ENCODE measurements at regions not wholly inside any gene's neighbourhood (a gene's known extent, or its start where the extent isn't known, plus 50 kb on each side); places are given as distances from the start of the nearest gene placed in this dataset.
"Not testable (repeated sequence)": the region's sequence is repeated elsewhere in the genome, so short reads cannot be mapped to it uniquely, and the experiment has no call there.

DNA sequence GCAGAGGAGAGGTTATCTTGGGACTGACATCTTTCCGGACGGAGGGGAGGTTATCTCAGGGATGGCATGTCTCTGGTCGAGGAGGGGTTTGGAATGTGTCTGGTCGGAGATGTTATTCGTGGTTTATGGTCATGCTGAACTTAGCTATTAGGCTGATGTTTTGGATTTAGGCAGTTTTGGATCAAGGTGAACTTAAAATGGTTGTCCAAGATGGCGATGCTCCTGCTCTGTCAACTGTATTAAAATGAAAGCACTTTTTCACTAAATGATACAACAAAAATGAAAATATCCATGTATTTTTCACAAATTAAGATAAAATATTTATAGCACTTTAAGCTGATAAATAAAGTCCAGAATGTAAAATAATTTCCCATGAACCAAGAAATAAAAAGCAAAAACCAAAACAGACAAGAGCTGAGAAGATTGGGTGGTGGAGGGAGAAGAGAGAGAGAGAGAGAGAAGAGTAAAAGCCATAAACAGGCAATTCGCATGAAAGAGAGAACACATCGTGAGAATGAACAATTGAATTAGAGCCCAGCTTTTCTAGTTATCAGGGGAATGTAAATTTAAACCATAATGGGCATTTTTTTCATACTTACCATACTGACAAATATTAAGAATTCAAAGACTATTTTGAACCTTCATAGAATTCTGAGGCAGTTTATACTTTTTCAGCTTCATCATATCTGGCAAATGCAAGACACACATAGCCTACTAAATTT lies 2236.0 kb upstream of the AGA start:
- no peak overlapping the region for H3K9ac ChIP-seq (ENCODE audit: insufficient read length, low read depth)
- no peaks in the 10 kb centered on the region for H3K27me3 ChIP-seq (ENCODE audit: insufficient read depth, insufficient read length)
- TF ChIP-seq SUZ12 (IDR thresholded peaks at IDR 0.05; ENCODE audit: extremely low read depth, insufficient read depth, insufficient read length) (no peak), ZNF274 (IDR thresholded peaks at IDR 0.05; ENCODE audit: low read depth, low read length) (no peak), YY1 (IDR thresholded peaks at IDR 0.05; ENCODE audit: insufficient read depth, insufficient read length) (no peak)
- no peaks in the 10 kb centered on the region; the same call in 1 of the 2 replicates for H3K9me3 ChIP-seq (ENCODE audit: insufficient read depth, low read length)
- no peaks in the 10 kb centered on the region for H3K4me1 ChIP-seq (ENCODE audit: insufficient read depth, insufficient read length)
- no peak overlapping the region for H3K4me3 ChIP-seq (ENCODE audit: insufficient read length, low read depth)
- H3K36me3 ChIP-seq (ENCODE audit: insufficient read depth, insufficient read length, low read length), result no peaks in the 10 kb centered on the region
- no peak for DNase-seq (ENCODE audit: low read depth, low spot score)

DNA sequence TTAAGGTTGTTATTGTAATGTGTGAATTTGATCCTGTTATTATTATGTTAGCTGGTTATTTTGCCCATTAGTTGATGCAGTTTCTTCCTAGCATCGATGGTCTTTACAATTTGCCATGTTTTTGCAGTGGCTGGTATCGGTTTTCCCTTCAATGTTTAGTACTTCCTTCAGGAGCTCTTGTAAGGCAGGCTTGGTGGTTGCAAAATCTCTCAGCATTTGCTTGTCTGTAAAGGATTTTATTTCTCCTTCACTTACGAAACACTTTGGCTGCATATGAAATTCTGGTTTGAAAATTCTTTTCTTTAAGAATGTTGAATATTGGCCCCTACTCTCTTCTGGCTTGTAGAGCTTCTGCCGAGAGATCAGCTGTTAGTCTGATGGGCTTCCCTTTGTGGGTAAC lies 2241.4 kb upstream of the AGA start:
- H3K4me1 ChIP-seq (ENCODE audit: insufficient read depth, insufficient read length); H3K36me3 ChIP-seq (ENCODE audit: insufficient read depth, insufficient read length, low read length); H3K4me3 ChIP-seq (ENCODE audit: insufficient read length, low read depth); H3K9ac ChIP-seq (ENCODE audit: insufficient read length, low read depth); H3K9me3 ChIP-seq (ENCODE audit: insufficient read depth, low read length); DNase-seq (ENCODE audit: low read depth, low spot score); H3K27me3 ChIP-seq (ENCODE audit: insufficient read depth, insufficient read length): not testable (repeated sequence)

DNA sequence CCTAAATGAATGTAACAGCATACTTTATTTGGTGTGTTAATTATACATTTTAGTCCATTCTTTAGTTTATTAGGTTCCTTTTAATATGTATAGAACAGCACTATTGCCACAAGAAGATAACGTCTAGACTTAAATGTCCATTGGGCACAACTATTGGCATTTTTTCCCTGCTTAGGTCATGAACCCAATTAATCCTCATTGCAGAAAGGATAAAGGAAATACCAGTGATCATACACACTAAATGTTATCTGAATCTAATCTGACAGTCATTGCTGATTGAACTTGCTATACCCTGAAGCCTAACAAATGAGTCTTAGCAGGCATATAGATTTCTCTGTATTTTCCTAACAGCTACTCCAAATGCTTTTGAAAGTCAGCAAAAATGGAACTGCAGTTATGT lies 2250.0 kb upstream of the AGA start:
- TF ChIP-seq ZNF274 (IDR thresholded peaks at IDR 0.05; ENCODE audit: low read depth, low read length) (no peak), YY1 (IDR thresholded peaks at IDR 0.05; ENCODE audit: insufficient read depth, insufficient read length) (no peak), SUZ12 (IDR thresholded peaks at IDR 0.05; ENCODE audit: extremely low read depth, insufficient read depth, insufficient read length) (no peak)
- Histone ChIP-seq H3K4me3 (ENCODE audit: insufficient read length, low read depth) (no peak overlapping the region), H3K9me3 (ENCODE audit: insufficient read depth, low read length) (no peaks in the 10 kb centered on the region), H3K27me3 (ENCODE audit: insufficient read depth, insufficient read length) (no peaks in the 10 kb centered on the region), H3K4me1 (ENCODE audit: insufficient read depth, insufficient read length) (no peaks in the 10 kb centered on the region), H3K36me3 (ENCODE audit: insufficient read depth, insufficient read length, low read length) (no peaks in the 10 kb centered on the region), H3K9ac (ENCODE audit: insufficient read length, low read depth) (no peak overlapping the region)
- no peak for DNase-seq (ENCODE audit: low read depth, low spot score)

DNA sequence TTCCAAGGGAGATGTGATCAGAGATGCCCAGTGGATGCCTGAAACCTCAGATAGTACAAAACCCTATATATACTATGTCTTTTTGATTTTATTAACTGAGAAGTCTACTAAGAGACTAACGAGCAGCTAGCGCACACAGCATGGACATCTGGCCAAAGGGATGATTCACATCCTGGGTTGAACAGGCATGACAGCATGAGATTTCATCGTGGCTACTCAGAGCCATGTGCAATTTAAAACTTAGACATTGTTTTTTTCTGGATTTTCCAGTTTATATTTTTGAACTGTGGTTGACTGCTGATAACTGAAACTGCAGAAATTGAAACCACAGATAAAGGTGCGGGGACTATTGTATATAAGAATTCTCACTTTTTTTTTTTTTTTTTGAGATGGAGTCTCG lies 2252.9 kb upstream of the AGA start:
- Histone ChIP-seq H3K9me3 (ENCODE audit: insufficient read depth, low read length) (no peaks in the 10 kb centered on the region), H3K36me3 (ENCODE audit: insufficient read depth, insufficient read length, low read length) (no peaks in the 10 kb centered on the region), H3K9ac (ENCODE audit: insufficient read length, low read depth) (no peak overlapping the region), H3K4me3 (ENCODE audit: insufficient read length, low read depth) (no peak overlapping the region), H3K4me1 (ENCODE audit: insufficient read depth, insufficient read length) (no peaks in the 10 kb centered on the region), H3K27me3 (ENCODE audit: insufficient read depth, insufficient read length) (no peaks in the 10 kb centered on the region)
- no peak for DNase-seq (ENCODE audit: low read depth, low spot score)
- no peak for TF ChIP-seq SUZ12 (IDR thresholded peaks at IDR 0.05; ENCODE audit: extremely low read depth, insufficient read depth, insufficient read length)
- TF ChIP-seq YY1 (IDR thresholded peaks at IDR 0.05; ENCODE audit: insufficient read depth, insufficient read length), result no peak
- no peak for TF ChIP-seq ZNF274 (IDR thresholded peaks at IDR 0.05; ENCODE audit: low read depth, low read length)

DNA sequence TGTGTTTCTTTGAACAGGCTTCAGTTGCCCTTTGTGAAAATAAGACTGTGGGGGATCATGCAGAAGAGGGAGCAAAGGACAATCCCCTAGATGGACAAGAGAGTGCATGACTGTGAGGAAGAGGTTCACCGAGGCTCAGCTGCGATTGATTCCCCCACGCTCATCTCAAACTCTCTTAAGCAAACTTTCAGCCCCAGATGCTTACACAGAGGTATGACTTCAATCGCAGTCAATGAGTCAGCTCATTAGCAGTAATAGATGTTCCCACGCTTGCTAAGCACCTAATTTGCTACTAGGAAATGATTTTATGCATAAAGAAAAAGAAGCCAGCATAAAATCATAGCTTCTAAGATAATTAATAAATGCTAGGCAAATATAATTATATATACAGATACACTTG lies 2256.1 kb upstream of the AGA start:
- H3K9ac ChIP-seq (ENCODE audit: insufficient read length, low read depth), result no peak overlapping the region
- H3K4me1 ChIP-seq (ENCODE audit: insufficient read depth, insufficient read length), result no peaks in the 10 kb centered on the region
- H3K36me3 ChIP-seq (ENCODE audit: insufficient read depth, insufficient read length, low read length), result no peaks in the 10 kb centered on the region
- H3K4me3 ChIP-seq (ENCODE audit: insufficient read length, low read depth), result no peak overlapping the region
- H3K27me3 ChIP-seq (ENCODE audit: insufficient read depth, insufficient read length), result no peaks in the 10 kb centered on the region
- DNase-seq (ENCODE audit: low read depth, low spot score), result no peak
- TF ChIP-seq ZNF274 (IDR thresholded peaks at IDR 0.05; ENCODE audit: low read depth, low read length) (no peak), SUZ12 (IDR thresholded peaks at IDR 0.05; ENCODE audit: extremely low read depth, insufficient read depth, insufficient read length) (no peak), YY1 (IDR thresholded peaks at IDR 0.05; ENCODE audit: insufficient read depth, insufficient read length) (no peak)
- no peaks in the 10 kb centered on the region for H3K9me3 ChIP-seq (ENCODE audit: insufficient read depth, low read length)

DNA sequence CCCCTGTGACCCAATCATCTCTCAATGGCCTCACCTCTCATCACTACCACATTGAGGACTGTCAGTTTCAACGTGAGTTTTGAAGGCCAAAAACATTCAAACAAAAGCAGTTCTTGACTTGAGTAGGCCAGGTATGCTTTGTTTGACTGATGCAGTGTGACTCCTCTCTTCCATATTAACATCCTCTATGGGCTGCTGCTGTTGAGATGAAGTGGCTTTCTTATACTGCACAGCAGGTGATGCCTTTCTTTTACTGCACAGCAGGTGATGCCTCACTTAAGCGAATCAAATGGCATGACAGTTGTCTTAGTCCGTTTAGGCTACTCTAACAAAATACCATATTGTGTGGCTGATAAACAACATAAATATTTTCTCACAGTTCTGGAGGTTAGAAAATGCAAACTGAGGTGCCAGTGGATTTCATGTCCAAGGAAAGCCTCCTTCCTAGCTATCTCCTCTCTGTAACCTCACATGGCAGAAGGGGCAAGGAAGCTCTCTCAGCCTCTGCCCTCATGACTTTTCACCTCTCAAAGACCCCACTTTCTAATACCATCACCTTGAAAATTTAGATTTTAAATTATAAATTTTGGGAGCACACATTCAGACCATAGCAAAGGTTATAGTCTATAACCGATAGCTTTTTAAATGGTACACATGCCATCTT lies 2267.9 kb upstream of the AGA start:
- peak; percentile 8 for DNase-seq (ENCODE audit: low read depth, low spot score)
- no peak overlapping the region for H3K9ac ChIP-seq (ENCODE audit: insufficient read length, low read depth)
- H3K4me1 ChIP-seq (ENCODE audit: insufficient read depth, insufficient read length), result no peaks in the 10 kb centered on the region
- H3K4me3 ChIP-seq (ENCODE audit: insufficient read length, low read depth), result no peak overlapping the region
- no peaks in the 10 kb centered on the region for H3K27me3 ChIP-seq (ENCODE audit: insufficient read depth, insufficient read length)
- H3K36me3 ChIP-seq (ENCODE audit: insufficient read depth, insufficient read length, low read length), result no peaks in the 10 kb centered on the region
- no peaks in the 10 kb centered on the region for H3K9me3 ChIP-seq (ENCODE audit: insufficient read depth, low read length)
- TF ChIP-seq ZNF274 (IDR thresholded peaks at IDR 0.05; ENCODE audit: low read depth, low read length) (no peak), YY1 (IDR thresholded peaks at IDR 0.05; ENCODE audit: insufficient read depth, insufficient read length) (no peak), SUZ12 (IDR thresholded peaks at IDR 0.05; ENCODE audit: extremely low read depth, insufficient read depth, insufficient read length) (no peak)

DNA sequence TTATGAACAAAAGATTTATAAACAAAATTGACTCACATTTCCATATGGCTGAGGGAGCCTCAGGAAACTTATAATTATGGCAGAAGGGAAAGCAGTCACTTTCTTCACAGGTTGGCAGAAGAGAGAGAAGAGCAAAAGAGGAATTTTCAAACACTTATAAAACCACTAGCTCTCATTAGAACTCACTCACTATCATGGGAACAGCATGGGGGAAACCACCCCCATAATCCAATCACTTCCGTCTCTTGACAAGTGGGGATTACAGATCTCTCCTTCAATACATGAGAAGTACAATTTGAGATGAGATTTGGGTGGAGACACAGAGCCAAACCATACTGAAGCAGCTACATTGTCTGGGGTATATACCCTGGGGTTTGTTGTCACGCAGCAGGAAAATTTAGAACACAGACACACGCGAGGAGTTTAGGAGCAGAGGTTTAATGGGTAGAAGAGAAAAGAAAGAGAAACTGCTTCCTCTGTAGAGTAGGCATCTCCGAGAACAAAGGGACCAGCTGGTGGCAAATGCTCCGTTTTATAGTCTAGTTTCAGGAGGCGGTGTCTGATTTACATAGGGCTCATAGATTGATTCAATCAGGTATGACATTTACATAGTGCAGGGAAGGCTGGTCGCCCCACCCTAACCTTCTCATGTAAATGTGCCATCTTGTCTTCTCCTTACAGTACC lies 2277.7 kb upstream of the AGA start:
- no peaks in the 10 kb centered on the region for H3K9me3 ChIP-seq (ENCODE audit: insufficient read depth, low read length)

DNA sequence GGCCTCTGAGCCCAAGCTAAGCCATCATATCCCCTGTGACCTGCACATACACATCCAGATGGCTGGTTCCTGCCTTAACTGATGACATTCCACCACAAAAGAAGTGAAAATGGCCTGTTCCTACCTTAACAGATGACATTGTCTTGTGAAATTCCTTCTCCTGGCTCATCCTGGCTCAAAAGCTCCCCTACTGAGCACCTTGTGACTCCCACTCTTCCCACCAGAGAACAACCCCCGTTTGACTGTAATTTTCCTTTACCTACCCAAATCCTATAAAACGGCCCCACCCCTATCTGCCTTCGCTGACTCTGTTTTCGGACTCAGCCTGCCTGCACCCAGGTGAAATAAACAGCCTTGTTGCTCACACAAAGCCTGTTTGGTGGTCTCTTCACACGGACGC lies 2284.3 kb upstream of the AGA start:
- H3K27me3 ChIP-seq (ENCODE audit: insufficient read depth, insufficient read length); H3K4me1 ChIP-seq (ENCODE audit: insufficient read depth, insufficient read length); H3K9me3 ChIP-seq (ENCODE audit: insufficient read depth, low read length); H3K4me3 ChIP-seq (ENCODE audit: insufficient read length, low read depth); H3K9ac ChIP-seq (ENCODE audit: insufficient read length, low read depth); DNase-seq (ENCODE audit: low read depth, low spot score); H3K36me3 ChIP-seq (ENCODE audit: insufficient read depth, insufficient read length, low read length): not testable (repeated sequence)

More for the DNA sequence above, 2277.7 kb upstream of the AGA start:
- Histone ChIP-seq H3K36me3 (ENCODE audit: insufficient read depth, insufficient read length, low read length) (no peaks in the 10 kb centered on the region), H3K4me1 (ENCODE audit: insufficient read depth, insufficient read length) (no peaks in the 10 kb centered on the region), H3K27me3 (ENCODE audit: insufficient read depth, insufficient read length) (no peaks in the 10 kb centered on the region), H3K9ac (ENCODE audit: insufficient read length, low read depth) (no peak overlapping the region), H3K4me3 (ENCODE audit: insufficient read length, low read depth) (no peak overlapping the region)
- no peak for TF ChIP-seq SUZ12 (IDR thresholded peaks at IDR 0.05; ENCODE audit: extremely low read depth, insufficient read depth, insufficient read length)
- TF ChIP-seq ZNF274 (IDR thresholded peaks at IDR 0.05; ENCODE audit: low read depth, low read length), result no peak
- no peak for TF ChIP-seq YY1 (IDR thresholded peaks at IDR 0.05; ENCODE audit: insufficient read depth, insufficient read length)
- DNase-seq (ENCODE audit: low read depth, low spot score), result no peak

All from NT2/D1 (cell line).